CD4-positive, alpha-beta T cell treated with Interleukin-6 at 100 ng/mL for 8 hours (primary cell): ENCODE measurements at regions not wholly inside any gene's neighbourhood (a gene's known extent, or its start where the extent isn't known, plus 50 kb on each side); places are given as distances from the start of the nearest gene placed in this dataset.
"Not testable (repeated sequence)": the region's sequence is repeated elsewhere in the genome, so short reads cannot be mapped to it uniquely, and the experiment has no call there.

Experiments used
- DNase-seq: peaks from one replicate; pipeline ENCODE4 v3.0.0-alpha.2; 2020; ENCODE audit warnings: mixed read lengths, low spot score

GRCh38 chr9:106260908-106261307, 566.6 kb downstream of the TMEM38B start:
- not testable (repeated sequence) for DNase-seq

GRCh38 chr9:106277966-106278365, 583.6 kb downstream of the TMEM38B start:
- DNase-seq, result no peak

- DNase-seq, result no peak
Observed at GRCh38 chr9:106283769-106284168, 579.2 kb upstream of the ZNF462 start.

GRCh38 chr9:106284296-106284695, 578.7 kb upstream of the ZNF462 start:
- no peak for DNase-seq

GRCh38 chr9:106286249-106286648, 576.7 kb upstream of the ZNF462 start:
- no peak for DNase-seq

- no peak for DNase-seq
Observed at GRCh38 chr9:106287091-106287631, 575.8 kb upstream of the ZNF462 start.

GRCh38 chr9:106287731-106288130, 575.2 kb upstream of the ZNF462 start:
- DNase-seq, result no peak

GRCh38 chr9:106288689-106289088, 574.3 kb upstream of the ZNF462 start:
- no peak for DNase-seq

GRCh38 chr9:106291786-106292185, 571.2 kb upstream of the ZNF462 start:
- DNase-seq, result no peak

- DNase-seq, result no peak
Observed at GRCh38 chr9:106296426-106296825, 566.5 kb upstream of the ZNF462 start.

GRCh38 chr9:106298997-106299396, 564.0 kb upstream of the ZNF462 start:
- no peak for DNase-seq

GRCh38 chr9:106304401-106304920, 558.5 kb upstream of the ZNF462 start:
- DNase-seq, result no peak

GRCh38 chr9:106305428-106306133, 557.4 kb upstream of the ZNF462 start:
- DNase-seq, result no peak

GRCh38 chr9:106307670-106308069, 555.3 kb upstream of the ZNF462 start:
- DNase-seq, result no peak

- DNase-seq, result no peak
Observed at GRCh38 chr9:106309925-106310324, 553.0 kb upstream of the ZNF462 start.

- no peak for DNase-seq
Observed at GRCh38 chr9:106310782-106311181, 552.2 kb upstream of the ZNF462 start.

- DNase-seq, result no peak
Observed at GRCh38 chr9:106312906-106313305, 550.1 kb upstream of the ZNF462 start.

- no peak for DNase-seq
Observed at GRCh38 chr9:106314476-106314875, 548.5 kb upstream of the ZNF462 start.

- DNase-seq, result no peak
Observed at GRCh38 chr9:106321394-106322180, 541.4 kb upstream of the ZNF462 start.

GRCh38 chr9:106322706-106323245, 540.2 kb upstream of the ZNF462 start:
- DNase-seq, result no peak

GRCh38 chr9:106324053-106324585, 538.8 kb upstream of the ZNF462 start:
- no peak for DNase-seq

- DNase-seq, result no peak
Observed at GRCh38 chr9:106324591-106325280, 538.2 kb upstream of the ZNF462 start.
